Small intestine (tissue), 7 donors: ENCODE measurements at regions not wholly inside any gene's neighbourhood (a gene's known extent, or its start where the extent isn't known, plus 50 kb on each side); places are given as distances from the start of the nearest gene placed in this dataset.

Experiments
- DNase-seq, 2 donors: peaks; one replicate each; pipeline versions ENCODE4 v3.0.0 to v3.0.0-alpha.2; 2013
- FAIRE-seq: peaks from 2 replicates; lab custom pipeline; 2012; peaks lifted over from hg19 to GRCh38; lab: Jason Lieb, UNC
- H3K27ac ChIP-seq, 3 donors: one replicate each; pipeline ENCODE4 v1.5.1; 2013; ENCODE audit warnings: low read length in 2 of 3, mild to moderate bottlenecking in 2 of 3, control low read depth in 1 of 3, inconsistent platforms in 1 of 3, low read depth in 1 of 3, moderate library complexity in 1 of 3
- H3K27me3 ChIP-seq, 3 donors: one replicate each; pipeline ENCODE4 v1.6.1; 2013; ENCODE audit warnings: low read length in 3 of 3, inconsistent platforms in 1 of 3; ENCODE audit not compliant: control insufficient read depth in 3 of 3, insufficient read depth in 3 of 3
- H3K36me3 ChIP-seq, 3 donors: one replicate each; pipeline ENCODE4 v1.6.1; 2013; ENCODE audit warnings: low read length in 3 of 3, inconsistent platforms in 1 of 3, low read depth in 1 of 3, mild to moderate bottlenecking in 1 of 3, moderate library complexity in 1 of 3; ENCODE audit not compliant: control insufficient read depth in 3 of 3, insufficient read depth in 2 of 3
- H3K4me1 ChIP-seq, 3 donors: one replicate each; pipeline ENCODE4 v1.6.1; 2013; ENCODE audit warnings: low read length in 2 of 3, inconsistent platforms in 1 of 3, low read depth in 1 of 3, mild to moderate bottlenecking in 1 of 3, moderate library complexity in 1 of 3; ENCODE audit not compliant: control insufficient read depth in 3 of 3, insufficient read depth in 2 of 3
- H3K4me3 ChIP-seq, 3 donors: one replicate each; pipeline ENCODE4 v1.5.1; 2013; ENCODE audit warnings: low read length in 3 of 3, control low read depth in 1 of 3, inconsistent platforms in 1 of 3, low read depth in 1 of 3, mild to moderate bottlenecking in 1 of 3, moderate library complexity in 1 of 3
- H3K9me3 ChIP-seq, 2 donors: one replicate each; pipeline ENCODE4 v1.6.1; 2013; ENCODE audit warnings: low read depth in 1 of 2, low read length in 1 of 2; ENCODE audit not compliant: control insufficient read depth in 2 of 2, insufficient read depth in 1 of 2
- WGBS, 3 donors: extraction: QIAGEN DNeasy Blood & Tissue Kit; methylation state at CpG; one replicate each; pipeline ENCODE4 v1.1.7; 2013; 5-methylcytosine and 5-hydroxymethylcytosine counted together
- donor health status: healthy with polysubstance abuse.
- donor health status: control.
- donor health status: control.
- donor health status: Bipolar disorder and iron deficiency.
- donor health status: healthy.

DNA sequence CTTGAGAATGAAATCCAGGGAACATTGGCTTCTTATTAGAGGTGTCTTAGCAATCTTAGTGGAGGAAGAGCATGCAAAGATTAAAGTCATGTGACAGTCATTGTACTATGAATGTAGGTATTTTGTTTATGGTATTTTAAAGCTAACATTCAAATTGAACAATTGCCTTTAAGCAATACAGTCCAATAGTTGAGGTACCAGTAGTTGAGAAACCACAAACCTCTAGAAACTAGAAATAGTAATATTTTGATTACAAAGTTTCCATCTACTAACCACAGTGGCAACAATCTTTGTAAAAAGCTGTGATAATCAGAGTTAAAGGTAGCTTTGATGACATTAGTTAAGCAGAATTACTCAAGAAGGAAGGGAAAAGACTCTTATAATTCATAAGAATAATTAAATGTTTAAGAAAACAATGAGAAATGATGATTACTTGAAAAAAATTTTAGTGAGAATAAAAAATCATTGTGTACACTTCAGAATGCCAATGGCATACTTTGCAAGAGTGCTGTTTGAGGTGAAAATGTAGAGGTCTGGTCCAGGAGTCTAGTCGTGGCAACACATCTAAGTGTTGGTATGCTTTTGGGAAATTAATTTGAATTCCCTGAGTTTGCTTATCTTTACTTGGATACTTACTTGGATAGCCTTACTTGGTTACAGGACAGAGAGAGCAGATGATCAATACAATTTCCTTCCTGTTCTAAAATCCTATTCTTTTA, 104.9 kb upstream of the PTGFR start:
- Histone ChIP-seq H3K27me3 (no peaks in the 10 kb centered on the region), H3K4me1 (no peaks in the 10 kb centered on the region), H3K4me3 (no peak overlapping the region), H3K36me3 (no peaks in the 10 kb centered on the region), H3K27ac (no peak overlapping the region), H3K9me3 (no peaks in the 10 kb centered on the region)
- DNase-seq (no peak), FAIRE-seq (no peak)
- WGBS, 3 donors = 38 to 56% (median 44%) methylated on average over 1 of the region's 1 CpG

- FAIRE-seq (no peak), DNase-seq (no peak)
- H3K36me3 ChIP-seq = no peaks in the 10 kb centered on the region
- no peak overlapping the region for H3K4me3 ChIP-seq
- no peaks in the 10 kb centered on the region for H3K27me3 ChIP-seq
- H3K27ac ChIP-seq = no peak overlapping the region
- H3K9me3 ChIP-seq = no peaks in the 10 kb centered on the region
- H3K4me1 ChIP-seq = no peaks in the 10 kb centered on the region
- 64 to 79% (median 76%) methylated on average over 2 of the region's 2 CpGs for WGBS, 3 donors
Measured at GRCh38 chr1:78387201-78387600, 103.6 kb upstream of the PTGFR start.

- Histone ChIP-seq H3K36me3 (no peaks in the 10 kb centered on the region), H3K4me1 (no peaks in the 10 kb centered on the region), H3K9me3 (no peaks in the 10 kb centered on the region), H3K4me3 (no peak overlapping the region), H3K27me3 (no peaks in the 10 kb centered on the region), H3K27ac (no peak overlapping the region)
- DNase-seq (no peak), FAIRE-seq (no peak)
- 26 to 45% (median 34%) methylated on average over 1 of the region's 1 CpG for WGBS, 3 donors
Measured at GRCh38 chr1:78387871-78388270, 102.9 kb upstream of the PTGFR start.

- Histone ChIP-seq H3K27me3 (no peaks in the 10 kb centered on the region), H3K36me3 (no peaks in the 10 kb centered on the region), H3K9me3 (no peaks in the 10 kb centered on the region), H3K4me1 (no peaks in the 10 kb centered on the region), H3K4me3 (no peak overlapping the region), H3K27ac (no peak overlapping the region)
- DNase-seq = no peak
- no peak for FAIRE-seq
Measured at GRCh38 chr1:78388275-78388674, 102.5 kb upstream of the PTGFR start.

- WGBS, 3 donors = 46 to 56% (median 55%) methylated on average over 2 of the region's 2 CpGs
- H3K27me3 ChIP-seq = no peaks in the 10 kb centered on the region
- no peak for FAIRE-seq
Measured at GRCh38 chr1:78401148-78401547, 89.6 kb upstream of the PTGFR start.

GRCh38 chr1:78408192-78408591, 82.6 kb upstream of the PTGFR start:
- no peak for DNase-seq
- Histone ChIP-seq H3K36me3 (no peaks in the 10 kb centered on the region), H3K9me3 (peaks cover 0 to 20% of the 10 kb centered on the region in 2 donors), H3K4me3 (no peak overlapping the region), H3K4me1 (no peaks in the 10 kb centered on the region), H3K27me3 (no peaks in the 10 kb centered on the region), H3K27ac (no peak overlapping the region)
- WGBS, 3 donors = 46 to 64% (median 59%) methylated on average over 1 of the region's 1 CpG
- FAIRE-seq = no peak

More at GRCh38 chr1:78401148-78401547, 89.6 kb upstream of the PTGFR start:
- Histone ChIP-seq H3K36me3 (no peaks in the 10 kb centered on the region), H3K4me3 (no peak overlapping the region), H3K27ac (no peak overlapping the region), H3K9me3 (no peaks in the 10 kb centered on the region), H3K4me1 (no peaks in the 10 kb centered on the region)
- DNase-seq = no peak

GRCh38 chr1:78408810-78409209, 82.0 kb upstream of the PTGFR start:
- DNase-seq (no peak), FAIRE-seq (no peak)
- Histone ChIP-seq H3K27ac (no peak overlapping the region), H3K9me3 (peaks cover 0 to 20% of the 10 kb centered on the region in 2 donors), H3K36me3 (no peaks in the 10 kb centered on the region), H3K4me1 (no peaks in the 10 kb centered on the region), H3K4me3 (no peak overlapping the region), H3K27me3 (no peaks in the 10 kb centered on the region)
- 81 to 85% (median 85%) methylated on average over 2 of the region's 2 CpGs for WGBS, 3 donors

DNA sequence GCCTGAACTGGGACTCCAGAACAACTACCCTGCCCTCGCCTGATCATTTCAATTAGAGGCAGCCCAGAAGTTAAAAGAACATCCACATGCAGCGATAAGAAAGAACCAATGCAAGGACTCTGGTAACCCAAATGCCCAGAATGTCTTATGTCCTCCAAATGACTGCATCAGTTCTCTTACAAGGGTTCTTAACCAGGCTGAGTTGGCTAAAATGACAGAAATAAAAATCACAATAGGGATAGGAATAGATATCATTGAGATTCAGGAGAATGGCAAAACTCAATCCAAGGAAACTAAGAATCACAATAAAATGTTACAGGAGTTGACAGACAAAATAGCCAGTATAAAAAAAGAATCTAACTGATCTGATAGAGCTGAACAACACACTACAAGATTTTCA, 80.1 kb upstream of the PTGFR start:
- Histone ChIP-seq H3K27me3 (no peaks in the 10 kb centered on the region), H3K9me3 (peaks cover 0 to 20% of the 10 kb centered on the region in 2 donors), H3K4me3 (no peak overlapping the region), H3K36me3 (no peaks in the 10 kb centered on the region), H3K27ac (no peak overlapping the region), H3K4me1 (no peaks in the 10 kb centered on the region)
- FAIRE-seq (no peak), DNase-seq (no peak)
- 77 to 91% (median 85%) methylated on average over 2 of the region's 2 CpGs for WGBS, 3 donors

- H3K27ac ChIP-seq = no peak overlapping the region
- H3K27me3 ChIP-seq = no peaks in the 10 kb centered on the region
- peaks cover 0 to 20% of the 10 kb centered on the region in 2 donors for H3K9me3 ChIP-seq
- FAIRE-seq (no peak), DNase-seq (no peak)
- H3K4me3 ChIP-seq = no peak overlapping the region
- no peaks in the 10 kb centered on the region for H3K4me1 ChIP-seq
- WGBS, 3 donors = 50 to 58% (median 55%) methylated on average over 3 of the region's 3 CpGs
- H3K36me3 ChIP-seq = no peaks in the 10 kb centered on the region
Measured at GRCh38 chr1:78411707-78412106, 79.1 kb upstream of the PTGFR start.
